ENCODE measurements at regions not wholly inside any gene's neighbourhood (a gene's known extent, or its start where the extent isn't known, plus 50 kb on each side); places are given as distances from the start of the nearest gene placed in this dataset.

GRCh38 chr1:221910222-221910621 lies 168.3 kb upstream of the DUSP10 start:
- no peak overlapping the region for H3K4me3 ChIP-seq (ENCODE audit: low read length)
- H3K4me1 ChIP-seq (ENCODE audit: insufficient read depth, low read length), result no peaks in the 10 kb centered on the region
- no peaks in the 10 kb centered on the region for H3K27me3 ChIP-seq (ENCODE audit: insufficient read depth, low read length)
- no peak overlapping the region for H3K27ac ChIP-seq (ENCODE audit: low read depth, low read length)
- no peak overlapping the region for H3K9ac ChIP-seq (ENCODE audit: low read depth, low read length)
- 89% methylated on average over 4 of the region's 4 CpGs for whole genome bisulfite sequencing
- no peaks in the 10 kb centered on the region for H3K9me3 ChIP-seq (ENCODE audit: insufficient read depth, low read depth, low read length)
- H3K36me3 ChIP-seq (ENCODE audit: insufficient read depth, low read length), result no peaks in the 10 kb centered on the region

- Histone ChIP-seq H3K27me3 (ENCODE audit: insufficient read depth, low read length) (no peaks in the 10 kb centered on the region), H3K4me3 (ENCODE audit: low read length) (no peak overlapping the region), H3K4me1 (ENCODE audit: insufficient read depth, low read length) (no peaks in the 10 kb centered on the region), H3K9me3 (ENCODE audit: insufficient read depth, low read depth, low read length) (no peaks in the 10 kb centered on the region), H3K9ac (ENCODE audit: low read depth, low read length) (no peak overlapping the region), H3K27ac (ENCODE audit: low read depth, low read length) (no peak overlapping the region), H3K36me3 (ENCODE audit: insufficient read depth, low read length) (no peaks in the 10 kb centered on the region)
- WGBS, result 94% methylated on average over 4 of the region's 4 CpGs
These were observed 166.7 kb upstream of the DUSP10 start for GRCh38 chr1:221908573-221908972.

DNA sequence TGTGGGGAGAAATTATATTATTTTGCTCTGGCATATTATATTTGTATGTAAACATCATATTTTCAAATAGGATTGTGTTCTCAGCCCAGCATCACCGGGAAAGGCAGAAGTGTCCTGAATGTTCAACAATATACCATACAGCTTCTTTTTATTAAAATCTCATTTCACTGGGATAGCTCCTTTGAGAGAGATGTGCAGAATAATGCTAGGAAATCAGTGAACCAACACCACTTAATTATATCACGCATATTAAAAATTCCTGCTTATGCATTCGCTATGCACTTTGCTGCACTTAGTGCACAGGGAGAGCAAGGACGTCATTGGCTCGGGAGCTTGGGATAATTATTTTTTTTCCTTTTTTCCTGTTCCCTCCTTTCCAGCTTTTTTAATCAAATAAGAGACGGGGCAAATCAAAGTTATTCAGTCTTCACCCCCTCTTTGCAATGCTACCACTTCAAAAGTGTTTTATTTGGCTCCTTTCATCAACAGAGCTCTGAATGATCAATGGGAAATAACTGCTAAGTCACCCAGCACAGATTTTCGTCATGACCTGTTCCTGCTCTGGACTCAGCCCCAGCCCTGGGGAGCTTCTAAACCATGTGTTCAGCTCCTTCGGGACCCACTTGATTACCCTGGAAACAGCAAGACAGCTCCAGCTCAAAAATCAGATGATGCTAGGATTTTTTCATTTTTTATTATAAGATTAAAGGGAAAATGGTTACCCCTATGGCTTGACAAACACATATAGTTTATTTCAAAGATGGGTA lies 165.5 kb upstream of the DUSP10 start:
- no peak overlapping the region for H3K4me3 ChIP-seq (ENCODE audit: low read length)
- no peaks in the 10 kb centered on the region for H3K9me3 ChIP-seq (ENCODE audit: insufficient read depth, low read depth, low read length)
- no peaks in the 10 kb centered on the region for H3K4me1 ChIP-seq (ENCODE audit: insufficient read depth, low read length)
- H3K36me3 ChIP-seq (ENCODE audit: insufficient read depth, low read length), result no peaks in the 10 kb centered on the region
- H3K9ac ChIP-seq (ENCODE audit: low read depth, low read length), result no peak overlapping the region
- H3K27me3 ChIP-seq (ENCODE audit: insufficient read depth, low read length), result no peaks in the 10 kb centered on the region
- WGBS, result 97% methylated on average over 7 of the region's 8 CpGs
- no peak overlapping the region for H3K27ac ChIP-seq (ENCODE audit: low read depth, low read length)

DNA sequence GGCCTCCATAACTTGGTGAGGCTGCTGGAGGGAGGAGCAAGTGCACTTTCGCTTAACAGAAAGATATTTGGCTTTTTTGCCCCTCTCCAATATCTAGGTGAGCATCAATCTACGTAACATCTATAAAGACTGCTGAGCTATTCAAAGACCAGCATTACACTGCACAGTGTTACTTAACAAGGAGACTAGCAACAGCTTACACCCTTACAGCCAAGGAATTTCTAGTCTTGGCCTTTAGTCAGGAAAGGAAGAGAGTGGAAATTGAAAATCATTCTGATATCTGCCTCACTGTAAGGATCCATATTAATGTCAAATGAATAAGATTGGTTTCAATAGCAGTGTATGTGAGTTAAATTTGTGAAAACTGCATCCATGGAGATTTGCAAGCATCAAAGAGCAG lies 163.9 kb upstream of the DUSP10 start:
- WGBS, result 71% methylated on average over 2 of the region's 2 CpGs
- H3K4me3 ChIP-seq (ENCODE audit: low read length), result no peak overlapping the region
- no peaks in the 10 kb centered on the region for H3K4me1 ChIP-seq (ENCODE audit: insufficient read depth, low read length)

DNA sequence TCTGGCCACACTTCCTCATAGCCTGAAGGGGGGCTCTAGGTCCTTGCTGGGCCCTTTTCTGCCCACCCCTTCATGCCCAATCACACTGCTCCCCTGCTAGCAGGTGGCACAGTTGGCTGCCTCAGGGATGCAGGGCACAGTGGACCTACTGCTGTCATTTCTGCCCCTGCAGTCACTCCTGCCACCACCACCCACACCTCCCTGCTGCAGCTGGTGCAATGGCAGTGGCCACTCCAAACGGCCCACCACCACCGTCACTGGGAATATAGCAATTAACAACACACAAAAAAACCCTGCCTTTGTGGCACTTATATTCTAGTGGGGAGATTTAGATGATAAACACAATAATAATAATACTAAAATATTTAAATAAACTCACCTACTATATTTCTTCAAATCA lies 162.4 kb upstream of the DUSP10 start:
- H3K27ac ChIP-seq (ENCODE audit: low read depth, low read length), result no peak overlapping the region
- H3K27me3 ChIP-seq (ENCODE audit: insufficient read depth, low read length), result no peaks in the 10 kb centered on the region
- H3K4me1 ChIP-seq (ENCODE audit: insufficient read depth, low read length), result no peaks in the 10 kb centered on the region
- no peaks in the 10 kb centered on the region for H3K36me3 ChIP-seq (ENCODE audit: insufficient read depth, low read length)
- H3K9ac ChIP-seq (ENCODE audit: low read depth, low read length), result no peak overlapping the region
- H3K4me3 ChIP-seq (ENCODE audit: low read length), result no peak overlapping the region
- no peaks in the 10 kb centered on the region for H3K9me3 ChIP-seq (ENCODE audit: insufficient read depth, low read depth, low read length)
- WGBS, result 80% methylated on average over 1 of the region's 2 CpGs

More for the DNA sequence above, 163.9 kb upstream of the DUSP10 start:
- Histone ChIP-seq H3K27ac (ENCODE audit: low read depth, low read length) (no peak overlapping the region), H3K9me3 (ENCODE audit: insufficient read depth, low read depth, low read length) (no peaks in the 10 kb centered on the region), H3K36me3 (ENCODE audit: insufficient read depth, low read length) (no peaks in the 10 kb centered on the region), H3K9ac (ENCODE audit: low read depth, low read length) (no peak overlapping the region), H3K27me3 (ENCODE audit: insufficient read depth, low read length) (no peaks in the 10 kb centered on the region)

DNA sequence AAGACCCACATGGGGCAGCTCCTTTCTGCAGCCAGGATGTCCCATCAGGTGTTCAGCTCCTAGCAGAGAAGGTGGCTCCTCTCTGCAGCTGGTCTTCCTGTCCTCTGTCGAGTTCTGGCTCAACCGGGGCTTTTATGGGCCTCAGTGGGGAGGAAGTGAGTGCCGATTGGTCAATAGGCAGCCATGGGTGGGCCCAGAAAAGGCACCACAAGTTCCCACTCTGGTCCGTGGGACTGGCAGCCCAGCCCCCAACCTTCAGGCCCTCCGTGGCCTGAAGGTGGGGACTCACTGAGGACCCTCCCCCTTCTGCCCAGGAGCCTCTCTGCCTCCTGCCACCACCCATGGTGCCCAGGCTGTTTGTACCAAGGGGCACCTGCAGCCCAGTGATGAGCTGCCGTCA lies 161.7 kb upstream of the DUSP10 start:
- 86% methylated on average over 6 of the region's 6 CpGs for WGBS
- no peaks in the 10 kb centered on the region for H3K9me3 ChIP-seq (ENCODE audit: insufficient read depth, low read depth, low read length)
- no peak overlapping the region for H3K9ac ChIP-seq (ENCODE audit: low read depth, low read length)
- no peak overlapping the region for H3K4me3 ChIP-seq (ENCODE audit: low read length)
- no peaks in the 10 kb centered on the region for H3K4me1 ChIP-seq (ENCODE audit: insufficient read depth, low read length)
- H3K36me3 ChIP-seq (ENCODE audit: insufficient read depth, low read length), result no peaks in the 10 kb centered on the region
- H3K27me3 ChIP-seq (ENCODE audit: insufficient read depth, low read length), result no peaks in the 10 kb centered on the region
- no peak overlapping the region for H3K27ac ChIP-seq (ENCODE audit: low read depth, low read length)

- Histone ChIP-seq H3K9ac (ENCODE audit: low read depth, low read length) (no peak overlapping the region), H3K27me3 (ENCODE audit: insufficient read depth, low read length) (no peaks in the 10 kb centered on the region), H3K36me3 (ENCODE audit: insufficient read depth, low read length) (no peaks in the 10 kb centered on the region), H3K9me3 (ENCODE audit: insufficient read depth, low read depth, low read length) (no peaks in the 10 kb centered on the region), H3K4me3 (ENCODE audit: low read length) (no peak overlapping the region), H3K27ac (ENCODE audit: low read depth, low read length) (no peak overlapping the region), H3K4me1 (ENCODE audit: insufficient read depth, low read length) (no peaks in the 10 kb centered on the region)
- WGBS, result 90% methylated on average over 7 of the region's 7 CpGs
These were observed 161.1 kb upstream of the DUSP10 start for GRCh38 chr1:221902961-221903360.

- no peak overlapping the region for H3K27ac ChIP-seq (ENCODE audit: low read depth, low read length)
- no peaks in the 10 kb centered on the region for H3K36me3 ChIP-seq (ENCODE audit: insufficient read depth, low read length)
- H3K27me3 ChIP-seq (ENCODE audit: insufficient read depth, low read length), result no peaks in the 10 kb centered on the region
- no peak overlapping the region for H3K4me3 ChIP-seq (ENCODE audit: low read length)
- 97% methylated on average over 3 of the region's 3 CpGs for WGBS
- H3K4me1 ChIP-seq (ENCODE audit: insufficient read depth, low read length), result no peaks in the 10 kb centered on the region
- no peak overlapping the region for H3K9ac ChIP-seq (ENCODE audit: low read depth, low read length)
- H3K9me3 ChIP-seq (ENCODE audit: insufficient read depth, low read depth, low read length), result no peaks in the 10 kb centered on the region
These were observed 158.8 kb upstream of the DUSP10 start for GRCh38 chr1:221900678-221901077.

GRCh38 chr1:221897321-221897721 lies 155.4 kb upstream of the DUSP10 start:
- no peaks in the 10 kb centered on the region for H3K36me3 ChIP-seq (ENCODE audit: insufficient read depth, low read length)
- no peak overlapping the region for H3K9ac ChIP-seq (ENCODE audit: low read depth, low read length)
- no peaks in the 10 kb centered on the region for H3K27me3 ChIP-seq (ENCODE audit: insufficient read depth, low read length)
- no peak overlapping the region for H3K27ac ChIP-seq (ENCODE audit: low read depth, low read length)
- H3K4me3 ChIP-seq (ENCODE audit: low read length), result no peak overlapping the region
- WGBS, result 92% methylated on average over 3 of the region's 3 CpGs
- no peaks in the 10 kb centered on the region for H3K4me1 ChIP-seq (ENCODE audit: insufficient read depth, low read length)
- H3K9me3 ChIP-seq (ENCODE audit: insufficient read depth, low read depth, low read length), result no peaks in the 10 kb centered on the region

GRCh38 chr1:221892301-221892830 lies 150.5 kb upstream of the DUSP10 start:
- Histone ChIP-seq H3K9me3 (ENCODE audit: insufficient read depth, low read depth, low read length) (no peaks in the 10 kb centered on the region), H3K4me1 (ENCODE audit: insufficient read depth, low read length) (no peaks in the 10 kb centered on the region), H3K27ac (ENCODE audit: low read depth, low read length) (no peak overlapping the region), H3K27me3 (ENCODE audit: insufficient read depth, low read length) (no peaks in the 10 kb centered on the region), H3K4me3 (ENCODE audit: low read length) (no peak overlapping the region), H3K36me3 (ENCODE audit: insufficient read depth, low read length) (no peaks in the 10 kb centered on the region), H3K9ac (ENCODE audit: low read depth, low read length) (no peak overlapping the region)
- 92% methylated on average over 1 of the region's 1 CpG for WGBS

DNA sequence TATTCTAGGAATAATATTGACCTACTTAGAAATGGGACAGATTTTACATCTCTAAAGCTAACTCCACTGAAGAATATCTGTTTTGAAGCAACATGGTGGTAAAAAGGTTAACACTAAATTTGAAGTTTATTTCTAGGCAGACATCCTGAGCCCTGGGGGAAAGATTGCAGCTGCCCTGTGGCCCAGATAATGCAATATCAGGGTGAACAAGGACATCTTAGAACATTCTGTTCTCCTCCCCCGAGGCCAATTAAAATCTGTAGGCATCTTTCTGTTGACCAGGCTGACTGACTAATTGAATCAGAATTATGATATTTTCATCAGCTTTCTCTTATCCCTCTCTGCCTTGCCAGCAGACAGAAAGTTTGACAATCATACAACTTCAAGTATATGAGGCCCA lies 149.8 kb upstream of the DUSP10 start:
- Histone ChIP-seq H3K9me3 (ENCODE audit: insufficient read depth, low read depth, low read length) (no peaks in the 10 kb centered on the region), H3K27ac (ENCODE audit: low read depth, low read length) (no peak overlapping the region), H3K4me1 (ENCODE audit: insufficient read depth, low read length) (no peaks in the 10 kb centered on the region; the same call in 1 of the 2 replicates), H3K9ac (ENCODE audit: low read depth, low read length) (no peak overlapping the region), H3K27me3 (ENCODE audit: insufficient read depth, low read length) (no peaks in the 10 kb centered on the region), H3K36me3 (ENCODE audit: insufficient read depth, low read length) (no peaks in the 10 kb centered on the region), H3K4me3 (ENCODE audit: low read length) (no peak overlapping the region)
- 92% methylated on average over 1 of the region's 1 CpG for WGBS
